Subcutaneous abdominal adipose tissue (tissue), 5 donors: ENCODE measurements at regions not wholly inside any gene's neighbourhood (a gene's known extent, or its start where the extent isn't known, plus 50 kb on each side); places are given as distances from the start of the nearest gene placed in this dataset.

Source experiments
- H3K27ac ChIP-seq: one replicate; pipeline ENCODE4 v1.7.0; 2013; ENCODE audit warnings: low read depth, mild to moderate bottlenecking, inconsistent platforms, low read length, moderate library complexity
- H3K27me3 ChIP-seq, 5 donors: one replicate each; pipeline ENCODE4 v1.7.0; 2013; ENCODE audit warnings: low read length in 5 of 5, inconsistent platforms in 1 of 5; ENCODE audit not compliant: control insufficient read depth in 5 of 5, insufficient read depth in 4 of 5
- H3K36me3 ChIP-seq, 5 donors: one replicate each; pipeline ENCODE4 v1.7.0; 2013; ENCODE audit warnings: low read length in 5 of 5; ENCODE audit not compliant: control insufficient read depth in 5 of 5, insufficient read depth in 5 of 5
- H3K4me1 ChIP-seq, 5 donors: one replicate each; pipeline ENCODE4 v1.7.0; 2013; ENCODE audit warnings: low read length in 5 of 5, mild to moderate bottlenecking in 3 of 5, moderate library complexity in 1 of 5; ENCODE audit not compliant: control insufficient read depth in 5 of 5, insufficient read depth in 5 of 5
- H3K4me3 ChIP-seq, 5 donors: one replicate each; pipeline ENCODE4 v1.7.0; 2013; ENCODE audit warnings: low read length in 5 of 5, low read depth in 1 of 5
- H3K9ac ChIP-seq, 5 donors: one replicate each; pipeline ENCODE4 v1.7.0; 2013; ENCODE audit warnings: low read length in 5 of 5, mild to moderate bottlenecking in 4 of 5, moderate library complexity in 3 of 5
- H3K9me3 ChIP-seq, 5 donors: one replicate each; pipeline ENCODE4 v1.7.0; 2013; ENCODE audit warnings: low read length in 5 of 5; ENCODE audit not compliant: control insufficient read depth in 5 of 5
- donor health status: healthy.
- donor health status: healthy.
- donor health status: healthy.
- donor health status: healthy.
- donor health status: healthy.

DNA sequence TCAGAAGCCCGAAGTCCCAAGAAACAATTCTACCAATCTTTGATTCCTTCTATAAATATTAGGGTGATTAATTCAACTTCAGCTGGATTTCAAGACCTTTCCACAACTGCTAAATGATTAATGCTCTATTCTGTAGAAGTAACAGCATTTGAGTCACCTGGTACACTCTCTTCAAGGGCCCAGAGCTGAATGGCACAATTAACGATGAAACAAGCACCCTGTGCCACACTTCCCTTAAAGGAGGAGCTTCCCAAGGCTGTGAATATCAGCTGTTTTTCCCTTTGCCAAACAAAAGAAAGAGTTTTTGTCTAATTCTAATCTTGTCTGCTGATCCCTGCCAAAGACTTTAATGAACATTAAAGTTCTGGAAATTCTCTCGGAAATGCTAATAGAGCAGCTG is 56.0 kb downstream of the BOD1L2 start:
- Histone ChIP-seq H3K4me1 (no peaks in the 10 kb centered on the region), H3K27ac (no peak overlapping the region), H3K4me3 (no peak overlapping the region), H3K36me3 (no peaks in the 10 kb centered on the region), H3K27me3 (no peaks in the 10 kb centered on the region), H3K9ac (no peak overlapping the region), H3K9me3 (no peaks in the 10 kb centered on the region)

DNA sequence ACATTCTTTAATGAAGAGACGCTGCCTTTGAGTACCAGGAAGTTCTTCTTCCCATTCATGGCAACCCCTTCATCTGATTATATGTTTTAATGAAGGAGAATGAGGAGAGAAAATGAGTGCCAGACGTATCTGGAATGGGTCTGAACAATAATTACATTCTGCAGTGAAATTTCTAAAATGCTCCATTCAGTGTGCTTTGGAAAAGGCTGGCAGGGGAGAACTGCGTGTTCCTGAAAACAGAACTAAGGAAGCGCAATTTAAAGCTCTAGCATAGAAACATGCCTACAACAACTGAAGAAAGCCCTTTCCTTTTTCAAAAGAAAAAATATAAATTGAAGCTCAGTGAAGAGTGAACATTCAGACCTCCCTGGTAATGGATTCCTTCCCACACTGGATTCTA is 58.8 kb downstream of the BOD1L2 start:
- Histone ChIP-seq H3K9ac (no peak overlapping the region), H3K4me1 (peaks cover 0 to 12% (median 12%) of the 10 kb centered on the region in 5 donors), H3K27ac (no peak overlapping the region)

GRCh38 chr18:57207124-57207916 is 60.4 kb downstream of the BOD1L2 start:
- H3K4me1 ChIP-seq = peaks cover 0 to 14% (median 13%) of the 10 kb centered on the region in 5 donors
- no peak overlapping the region for H3K27ac ChIP-seq
- peaks cover 0 to 13% (median 0%) of the 10 kb centered on the region in 5 donors for H3K27me3 ChIP-seq
- no peak overlapping the region for H3K4me3 ChIP-seq
- no peaks in the 10 kb centered on the region for H3K9me3 ChIP-seq
- H3K36me3 ChIP-seq = no peaks in the 10 kb centered on the region
- H3K9ac ChIP-seq = no peak overlapping the region

More for the DNA sequence above, 58.8 kb downstream of the BOD1L2 start:
- peaks cover 0 to 13% (median 0%) of the 10 kb centered on the region in 5 donors for H3K27me3 ChIP-seq
- no peaks in the 10 kb centered on the region for H3K9me3 ChIP-seq
- H3K4me3 ChIP-seq = no peak overlapping the region
- H3K36me3 ChIP-seq = no peaks in the 10 kb centered on the region

GRCh38 chr18:57208047-57208446 is 61.2 kb downstream of the BOD1L2 start:
- H3K27ac ChIP-seq = no peak overlapping the region
- H3K36me3 ChIP-seq = no peaks in the 10 kb centered on the region
- peaks cover 0 to 14% (median 13%) of the 10 kb centered on the region in 5 donors for H3K4me1 ChIP-seq
- H3K9ac ChIP-seq = no peak overlapping the region
- H3K27me3 ChIP-seq = peaks cover 0 to 13% (median 0%) of the 10 kb centered on the region in 5 donors
- no peak overlapping the region for H3K4me3 ChIP-seq
- no peaks in the 10 kb centered on the region for H3K9me3 ChIP-seq

GRCh38 chr18:57209713-57210106 is 62.8 kb downstream of the BOD1L2 start:
- Histone ChIP-seq H3K27ac (no peak overlapping the region), H3K4me1 (peaks cover 0 to 14% (median 13%) of the 10 kb centered on the region in 5 donors), H3K9me3 (no peaks in the 10 kb centered on the region), H3K27me3 (peaks cover 0 to 13% (median 0%) of the 10 kb centered on the region in 5 donors), H3K4me3 (peak overlapping the region; percentile 25 to 46 (median 42)), H3K36me3 (no peaks in the 10 kb centered on the region), H3K9ac (no peak overlapping the region)

DNA sequence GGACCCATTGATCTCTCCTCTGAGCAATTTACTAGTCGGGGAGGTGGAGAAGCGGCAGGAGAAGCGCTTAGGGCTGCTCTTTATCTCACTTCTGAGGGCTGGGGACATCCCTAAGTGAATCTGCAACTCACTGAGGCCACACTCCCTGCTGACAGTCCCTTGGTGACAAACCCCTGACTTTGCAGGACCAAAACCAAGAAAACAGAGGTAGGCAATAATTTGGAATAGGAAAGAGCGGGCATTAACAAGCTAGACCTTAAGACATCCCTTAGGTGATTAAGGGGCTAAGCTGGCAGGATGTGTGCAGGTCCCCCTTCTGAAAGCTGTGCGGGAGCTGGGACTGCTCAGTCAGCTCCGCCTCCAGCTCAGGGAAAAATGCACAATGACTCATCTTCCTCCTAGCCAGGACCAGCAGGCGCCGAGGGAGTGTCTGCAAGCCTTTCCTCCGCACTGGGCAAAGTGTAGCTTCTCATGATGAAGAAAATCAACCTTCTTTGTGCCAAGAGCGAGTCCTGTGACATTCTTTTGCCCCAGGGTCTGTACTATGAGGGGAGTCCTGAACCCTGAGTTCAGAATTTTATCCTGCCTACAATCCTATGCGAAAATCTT is 63.3 kb downstream of the BOD1L2 start:
- Histone ChIP-seq H3K27ac (no peak overlapping the region), H3K36me3 (no peaks in the 10 kb centered on the region), H3K27me3 (peaks cover 0 to 13% (median 0%) of the 10 kb centered on the region in 5 donors), H3K9ac (no peak overlapping the region), H3K4me1 (peaks cover 0 to 14% (median 13%) of the 10 kb centered on the region in 5 donors), H3K9me3 (no peaks in the 10 kb centered on the region), H3K4me3 (peak overlapping the region; percentile 25 to 46 (median 42))

DNA sequence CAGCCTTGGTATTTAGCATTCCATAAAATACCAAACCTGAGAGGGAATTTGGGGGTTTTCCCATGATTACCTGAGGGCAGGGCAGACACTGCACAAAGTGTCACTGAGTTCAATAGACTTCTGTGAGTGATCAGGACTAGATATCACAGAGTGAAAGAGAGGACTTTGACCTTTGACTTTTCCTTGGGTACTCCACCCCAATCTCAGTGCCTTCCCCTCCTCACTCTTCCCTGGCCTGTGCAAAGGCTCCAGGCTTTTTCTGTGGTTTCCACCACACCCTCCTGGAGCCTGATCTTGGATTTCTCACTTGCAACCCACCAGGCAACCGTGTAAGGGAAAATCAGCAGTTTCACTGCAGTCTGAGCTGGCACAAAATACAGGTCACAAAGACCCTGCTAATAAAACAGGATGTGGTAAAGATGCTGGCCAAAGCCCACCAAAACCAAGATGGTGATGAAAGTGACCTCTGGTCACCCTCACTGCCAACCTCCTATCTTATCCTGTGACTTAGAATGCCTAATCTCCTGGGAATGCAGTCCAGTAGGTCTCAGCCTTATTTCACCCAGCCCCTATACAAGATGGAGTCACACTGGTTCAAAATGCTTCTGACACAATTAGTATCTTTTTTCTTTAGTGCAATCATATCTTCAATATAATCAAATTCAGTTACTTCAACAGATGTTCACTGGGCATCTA is 64.0 kb downstream of the BOD1L2 start:
- H3K4me1 ChIP-seq = peaks cover 0 to 14% (median 13%) of the 10 kb centered on the region in 5 donors
- no peak overlapping the region for H3K27ac ChIP-seq
- H3K27me3 ChIP-seq = peaks cover 0 to 13% (median 0%) of the 10 kb centered on the region in 5 donors
- no peak overlapping the region for H3K9ac ChIP-seq
- no peaks in the 10 kb centered on the region for H3K36me3 ChIP-seq
- H3K4me3 ChIP-seq = peak overlapping the region in 1 of 5 donors; percentile 46
- H3K9me3 ChIP-seq = no peaks in the 10 kb centered on the region

DNA sequence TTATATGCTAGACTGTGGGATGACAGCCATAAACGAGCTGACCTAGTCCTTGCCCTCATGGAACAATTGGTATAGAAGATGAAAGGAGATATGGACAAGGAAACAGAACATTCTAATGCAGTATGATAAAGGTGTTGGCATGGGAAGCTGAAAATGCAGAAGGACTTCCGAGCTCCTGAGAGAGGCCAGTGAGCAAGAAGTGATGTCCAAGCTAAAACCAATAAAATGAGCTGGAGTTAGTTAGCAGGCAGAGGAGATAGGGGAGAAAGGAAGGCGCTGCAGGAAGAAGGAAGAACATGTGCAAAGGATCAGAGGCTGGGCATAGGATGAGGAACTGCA is 64.5 kb downstream of the BOD1L2 start:
- Histone ChIP-seq H3K27ac (no peak overlapping the region), H3K4me3 (no peak overlapping the region), H3K9me3 (no peaks in the 10 kb centered on the region), H3K4me1 (peaks cover 0 to 14% (median 13%) of the 10 kb centered on the region in 5 donors), H3K36me3 (no peaks in the 10 kb centered on the region), H3K9ac (no peak overlapping the region), H3K27me3 (peaks cover 0 to 13% (median 0%) of the 10 kb centered on the region in 5 donors)

DNA sequence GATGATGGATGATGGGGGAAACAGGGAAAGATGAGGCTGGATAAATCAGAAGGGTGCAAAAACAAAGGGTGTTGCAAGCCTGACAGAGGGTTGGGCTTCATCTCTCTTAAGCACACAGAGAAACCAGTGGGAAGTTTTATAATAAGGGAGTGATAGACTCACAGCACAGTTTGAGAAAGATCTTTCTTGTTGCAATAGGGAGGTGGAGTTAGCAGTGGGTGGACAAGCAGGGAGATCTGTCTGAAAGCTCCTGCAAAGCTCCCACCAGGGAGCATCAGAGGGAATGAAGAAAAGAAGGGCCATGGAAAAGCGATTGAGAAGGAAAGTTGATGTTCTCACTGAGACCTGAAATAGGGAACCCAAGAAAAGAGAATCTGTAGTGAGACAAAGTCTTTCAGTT is 64.9 kb downstream of the BOD1L2 start:
- Histone ChIP-seq H3K9ac (no peak overlapping the region), H3K4me1 (peaks cover 0 to 14% (median 13%) of the 10 kb centered on the region in 5 donors), H3K4me3 (no peak overlapping the region), H3K36me3 (no peaks in the 10 kb centered on the region), H3K27me3 (peaks cover 0 to 13% (median 0%) of the 10 kb centered on the region in 5 donors), H3K27ac (no peak overlapping the region), H3K9me3 (no peaks in the 10 kb centered on the region)

- H3K27ac ChIP-seq = no peak overlapping the region
- no peak overlapping the region for H3K4me3 ChIP-seq
- peaks cover 0 to 14% (median 13%) of the 10 kb centered on the region in 5 donors for H3K4me1 ChIP-seq
Measured at GRCh38 chr18:57212678-57213077, 65.8 kb downstream of the BOD1L2 start.

More at GRCh38 chr18:57212678-57213077, 65.8 kb downstream of the BOD1L2 start:
- Histone ChIP-seq H3K36me3 (no peaks in the 10 kb centered on the region), H3K27me3 (peaks cover 0 to 13% (median 0%) of the 10 kb centered on the region in 5 donors), H3K9ac (no peak overlapping the region), H3K9me3 (no peaks in the 10 kb centered on the region)
